EL (cell line): ENCODE measurements at regions not wholly inside any gene's neighbourhood (a gene's known extent, or its start where the extent isn't known, plus 50 kb on each side); places are given as distances from the start of the nearest gene placed in this dataset.

Source experiments
- DNase-seq: peaks from one replicate; pipeline ENCODE4 v3.0.0-alpha.2; 2016

DNA sequence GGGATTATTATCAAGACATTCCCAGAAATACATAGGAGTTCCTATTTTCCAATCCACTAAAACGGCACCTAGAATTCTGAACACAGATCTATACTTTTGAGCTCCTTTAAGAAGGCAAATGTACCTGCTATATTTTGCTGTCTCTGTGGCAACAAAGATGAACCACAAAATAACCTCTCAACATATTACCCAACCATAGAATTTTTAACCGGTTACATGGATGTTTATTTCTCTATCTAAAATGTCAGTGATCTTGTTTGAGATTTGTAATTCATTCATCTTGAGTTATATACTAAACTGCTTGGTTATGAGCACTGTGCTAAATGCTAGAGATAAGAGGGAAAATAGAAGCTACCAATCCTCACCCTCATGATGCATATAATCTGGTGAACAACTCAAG is 117.5 kb upstream of the HMGCLL1 start:
- DNase-seq, result no peak

DNA sequence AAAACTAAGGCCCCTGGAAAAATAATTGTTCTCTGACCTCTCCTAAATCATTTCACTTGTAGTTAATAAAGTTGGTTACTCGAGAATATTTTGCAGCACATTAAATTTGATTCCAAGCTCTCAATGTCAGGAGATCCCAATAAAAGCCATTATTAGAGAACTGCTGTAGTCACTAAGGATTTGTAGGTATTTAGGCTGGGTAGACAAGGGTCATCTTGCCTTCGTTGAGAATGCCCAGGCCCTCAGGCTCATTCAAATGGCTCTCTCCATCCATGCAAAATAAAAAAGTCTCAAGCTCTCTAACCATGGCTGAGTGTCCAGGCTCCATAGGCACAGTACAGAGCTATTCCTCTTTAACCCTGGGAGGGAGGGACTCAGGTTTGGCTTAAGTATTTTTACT is 117.0 kb upstream of the HMGCLL1 start:
- no peak for DNase-seq

DNA sequence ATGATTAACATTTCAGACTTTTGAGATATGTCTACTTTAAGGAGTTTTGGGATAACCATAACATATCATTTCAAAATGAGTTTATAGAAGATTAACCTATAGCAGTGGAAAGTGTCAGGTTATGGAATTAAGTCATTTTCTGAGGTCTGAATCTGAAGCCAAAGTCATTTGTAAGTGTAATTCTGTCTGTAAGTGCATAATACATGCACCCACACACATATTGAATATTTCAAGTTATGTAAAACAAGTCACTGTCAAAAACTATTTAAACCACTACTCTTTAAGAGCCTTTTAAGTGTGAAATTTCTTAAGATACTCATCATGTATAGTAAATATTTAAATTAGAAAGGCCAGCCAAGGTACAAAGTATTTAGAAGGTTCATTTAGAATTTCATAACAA is 115.8 kb upstream of the HMGCLL1 start:
- no peak for DNase-seq

DNA sequence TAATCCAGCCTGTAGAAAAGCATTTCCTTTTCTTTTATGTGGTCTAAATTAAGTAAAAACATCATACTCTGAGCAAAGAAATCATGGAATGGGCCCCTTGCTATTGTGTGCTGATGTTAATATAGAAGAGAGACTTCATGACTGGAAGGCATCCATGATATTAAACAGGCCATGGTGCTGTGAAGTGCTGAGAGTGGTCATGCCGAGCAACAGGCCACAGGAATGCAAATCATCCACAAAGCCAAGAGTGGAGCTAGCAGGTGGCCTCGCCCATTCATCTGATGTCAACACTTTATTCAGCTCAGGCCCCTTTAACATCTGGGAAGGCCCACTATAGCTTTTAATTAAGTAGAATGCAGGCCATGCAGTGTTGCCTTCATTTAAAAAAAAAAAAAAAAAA is 115.2 kb upstream of the HMGCLL1 start:
- peak; percentile 69 for DNase-seq

DNA sequence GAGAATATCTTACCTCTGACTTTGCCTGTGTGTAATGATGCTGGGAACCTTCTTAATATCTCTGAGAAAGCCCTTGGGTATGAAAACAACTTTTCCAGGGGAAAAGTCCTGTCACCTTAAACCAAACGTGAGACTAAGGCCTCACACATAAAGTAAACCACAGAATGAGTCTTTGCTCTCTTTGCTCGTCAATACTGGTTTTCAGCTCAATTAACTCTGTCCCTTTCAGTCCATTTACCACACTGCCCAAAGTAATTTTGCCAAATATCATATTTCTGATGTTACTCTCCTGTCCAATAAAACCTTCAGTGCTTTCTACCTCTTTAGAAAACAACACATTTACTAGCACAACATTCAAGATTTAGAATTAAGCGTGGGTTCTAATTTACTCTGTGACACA is 100.5 kb upstream of the HMGCLL1 start:
- no peak for DNase-seq

DNA sequence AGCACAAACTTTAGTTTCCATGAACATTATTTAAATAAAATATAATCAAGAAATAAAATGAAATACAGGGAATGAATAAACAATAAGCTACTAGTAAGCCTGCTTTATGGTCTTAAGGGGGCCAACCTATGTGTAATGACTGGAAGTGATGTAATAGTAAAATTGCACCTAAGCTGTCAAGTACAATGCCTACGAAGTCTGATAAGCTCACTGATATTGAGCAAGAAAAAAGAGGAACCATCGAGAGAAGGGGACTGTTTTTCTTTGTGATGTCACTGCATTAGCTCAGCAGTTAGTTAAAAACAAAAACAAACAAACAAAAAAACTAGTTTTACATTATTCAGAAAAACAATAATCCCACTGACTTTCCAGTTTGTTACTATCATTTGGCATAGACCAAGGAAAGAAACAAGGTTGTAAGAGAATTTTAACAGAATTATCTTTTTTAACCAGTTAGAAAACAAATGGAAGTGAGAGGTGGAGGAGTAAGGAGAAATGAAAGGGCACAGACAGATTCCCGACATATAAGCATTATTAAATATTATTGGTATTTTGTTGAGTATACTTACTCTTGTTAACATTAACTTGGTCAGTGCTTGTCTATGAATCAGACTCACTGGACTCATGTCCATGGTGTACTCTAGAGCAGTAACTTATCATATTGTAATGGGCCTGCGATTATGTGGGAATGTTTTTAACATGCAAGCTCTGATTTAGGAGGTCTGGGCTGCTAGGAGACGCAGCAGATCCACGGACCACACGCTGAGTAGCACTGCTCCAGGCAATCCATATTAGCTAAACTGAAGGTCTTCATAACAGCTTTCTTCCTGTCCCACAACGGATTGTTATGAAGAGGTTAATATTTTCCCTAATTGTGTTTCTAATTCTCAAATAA is 99.6 kb upstream of the HMGCLL1 start:
- no peak for DNase-seq

DNA sequence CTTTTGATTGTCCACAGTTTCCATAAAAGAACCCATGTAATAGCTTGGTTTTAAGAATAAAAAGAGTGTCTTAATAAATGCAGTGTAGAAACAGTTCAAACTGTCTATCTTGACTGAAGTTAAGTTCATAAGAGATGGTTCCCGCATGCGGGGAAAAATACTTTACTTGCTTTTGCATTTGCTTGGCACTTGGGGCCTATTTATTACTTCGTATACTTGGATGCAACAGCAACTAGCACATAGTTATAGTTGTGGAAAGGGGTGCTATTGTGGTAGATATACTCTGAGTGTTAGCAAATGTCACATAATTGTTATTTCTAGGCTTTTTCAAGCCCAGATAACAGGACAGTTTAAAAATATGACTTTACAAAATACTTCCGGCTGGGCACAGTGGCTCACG is 97.7 kb upstream of the HMGCLL1 start:
- DNase-seq, result no peak

DNA sequence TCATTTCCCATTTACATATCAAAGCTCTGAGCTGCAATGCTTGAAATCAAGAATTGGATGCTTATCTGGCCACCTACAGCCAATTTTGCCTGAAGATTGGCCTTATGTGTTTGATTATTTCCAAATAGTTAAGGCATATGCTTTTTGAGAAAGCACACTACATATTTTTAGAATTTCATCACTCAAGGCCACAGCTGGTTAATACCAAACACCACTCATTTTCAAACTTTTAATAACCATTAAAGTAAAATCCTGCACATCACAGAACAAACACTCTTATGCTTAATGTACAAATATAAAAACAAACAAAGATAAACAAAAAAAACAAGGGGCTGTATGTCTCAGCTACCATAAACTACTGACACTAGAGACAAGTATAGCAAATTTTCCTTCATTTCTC is 96.9 kb upstream of the HMGCLL1 start:
- no peak for DNase-seq

DNA sequence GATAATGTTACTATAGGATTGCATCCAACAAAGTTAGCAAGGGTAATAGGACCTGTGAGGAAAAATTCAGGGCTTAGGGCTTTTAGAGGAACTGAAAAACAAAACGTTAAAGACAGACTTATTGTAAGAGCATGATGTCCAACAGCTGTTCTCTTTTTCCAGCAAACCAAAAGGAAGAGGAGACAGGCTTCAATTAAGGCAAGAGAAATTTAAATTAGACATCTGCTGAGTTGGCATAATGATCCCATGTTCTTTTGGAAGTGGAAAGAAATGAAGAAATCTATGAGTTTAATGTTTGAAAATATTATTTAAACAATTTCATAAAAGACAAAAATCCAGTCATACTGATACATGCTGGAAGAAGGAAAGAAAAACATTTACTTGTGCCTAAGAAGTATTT is 95.7 kb upstream of the HMGCLL1 start:
- no peak for DNase-seq

DNA sequence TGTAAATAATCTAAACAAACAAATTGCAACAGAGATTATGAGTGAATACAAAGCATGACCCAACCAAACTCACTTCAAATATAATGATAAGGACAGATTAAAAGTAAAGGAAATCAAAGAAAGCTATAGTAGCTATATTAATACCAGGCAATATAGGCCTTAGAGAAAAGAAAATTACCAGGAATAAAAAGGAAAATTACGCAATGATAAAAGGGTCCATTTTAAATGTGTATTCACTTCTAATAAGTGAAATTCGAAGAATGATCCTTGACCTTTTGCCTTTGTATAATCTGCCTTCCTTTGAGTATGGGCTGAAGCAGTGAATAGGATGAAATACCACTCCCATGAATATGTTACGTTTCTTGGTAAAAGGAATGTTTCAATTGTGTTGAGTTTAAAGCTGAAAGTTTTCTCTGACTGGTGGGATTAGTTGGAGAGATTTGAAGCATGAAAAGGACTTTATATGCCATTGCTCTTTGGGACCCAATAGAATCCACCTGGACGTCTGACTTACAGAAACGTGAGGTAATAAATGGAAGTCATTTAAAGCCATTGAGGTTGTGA is 91.9 kb upstream of the HMGCLL1 start:
- DNase-seq, result no peak

DNA sequence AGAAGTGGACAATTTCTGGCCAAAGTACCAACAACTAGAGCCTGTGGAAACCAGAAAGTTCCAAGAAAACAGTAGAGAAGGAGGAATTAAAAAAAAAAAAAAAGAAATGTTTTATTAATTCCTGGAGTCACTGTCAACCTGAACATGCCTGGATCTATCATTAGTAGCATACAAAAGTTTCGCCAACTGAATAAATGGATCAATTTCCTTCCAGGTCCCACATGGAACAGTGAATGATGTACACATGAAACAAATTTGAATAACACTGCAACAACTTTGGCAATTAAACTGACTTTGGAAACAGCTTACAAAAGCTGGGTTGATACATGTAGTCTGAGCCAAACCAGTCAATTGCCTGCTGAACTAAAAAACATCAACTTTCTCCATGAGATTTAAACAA is 90.0 kb upstream of the HMGCLL1 start:
- no peak for DNase-seq

DNA sequence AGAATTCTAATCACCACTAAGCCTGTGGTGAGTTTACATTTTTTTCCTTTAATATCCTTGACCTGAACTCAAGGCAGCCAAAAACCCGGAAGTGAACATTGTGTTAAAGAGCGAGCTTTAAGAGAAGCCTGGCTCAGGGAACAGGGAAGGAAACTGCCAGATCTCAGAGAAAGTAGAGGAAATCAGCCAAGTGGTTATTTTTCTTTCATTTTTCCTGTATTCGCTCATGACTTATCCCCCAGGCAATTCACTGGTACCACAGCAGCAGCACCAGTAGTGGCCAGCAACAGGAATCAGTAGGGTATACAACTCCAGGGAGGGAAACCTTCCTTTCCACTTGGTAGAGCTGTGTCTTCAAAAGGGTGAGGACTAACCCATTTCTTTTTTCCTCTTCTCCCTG is 89.6 kb upstream of the HMGCLL1 start:
- peak; percentile 52 for DNase-seq

DNA sequence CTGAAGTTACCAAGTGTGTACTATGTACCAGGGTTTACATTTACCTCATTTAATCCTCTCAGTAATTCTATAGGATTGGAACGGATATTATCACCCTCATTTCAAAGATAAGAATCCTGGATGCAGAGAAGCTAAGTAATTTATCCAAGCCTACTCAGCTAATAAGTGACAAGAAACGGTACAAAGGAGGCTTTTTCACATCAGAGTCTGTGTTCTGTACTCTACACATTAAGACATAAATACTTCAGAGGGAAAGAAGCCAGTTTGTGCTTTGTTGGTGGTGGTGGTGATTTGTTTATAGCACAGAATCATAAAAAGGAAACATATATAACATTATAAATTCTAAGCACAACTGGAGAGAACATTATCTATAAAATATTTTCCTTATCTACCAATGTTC is 88.3 kb upstream of the HMGCLL1 start:
- no peak for DNase-seq

DNA sequence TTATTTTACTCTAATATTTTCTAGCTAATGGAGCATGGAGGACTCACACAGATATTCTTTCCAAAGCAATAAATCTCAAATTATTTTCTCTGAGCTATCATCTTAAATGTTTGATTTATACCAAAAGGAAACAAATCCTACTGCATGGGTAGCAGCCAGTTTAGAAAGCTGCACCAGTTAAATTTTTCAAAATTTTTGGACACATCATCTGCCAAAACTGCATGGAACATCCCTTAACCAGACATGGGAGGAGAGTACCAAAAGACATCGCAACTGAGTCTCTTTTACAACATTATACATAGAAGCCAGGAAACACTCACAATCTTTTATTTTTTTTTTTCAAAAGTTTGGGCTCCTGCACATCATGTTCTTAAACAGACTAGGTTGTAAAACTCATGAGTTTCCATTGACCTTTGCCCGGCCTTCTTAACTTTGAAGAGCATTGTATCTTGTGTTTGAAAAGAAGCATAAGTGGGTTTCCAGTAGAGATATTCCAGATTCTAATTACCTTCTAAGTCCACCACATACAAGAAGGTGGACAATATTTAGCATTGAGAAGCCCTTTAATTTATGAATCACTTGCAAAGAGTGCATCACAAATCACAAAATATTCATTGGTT is 87.7 kb upstream of the HMGCLL1 start:
- no peak for DNase-seq

DNA sequence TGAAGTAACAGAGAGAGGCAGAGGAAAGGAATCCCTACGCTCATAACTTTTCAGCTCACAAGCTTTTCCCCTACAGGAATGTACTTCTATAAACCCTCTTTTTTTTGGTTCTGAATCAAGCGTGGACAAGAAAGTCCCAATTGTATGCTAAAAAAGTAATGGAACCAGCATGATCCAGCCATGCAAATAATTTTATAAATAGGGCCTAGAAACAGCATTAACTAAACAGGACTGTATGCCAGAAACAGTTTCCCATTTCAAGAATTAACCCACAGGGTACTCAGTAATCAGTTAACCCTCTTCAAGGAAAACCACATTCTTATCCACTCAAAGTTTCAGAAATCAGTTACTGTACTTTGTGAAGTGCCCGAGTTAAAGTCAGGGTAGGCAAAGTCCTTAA is 87.0 kb upstream of the HMGCLL1 start:
- DNase-seq, result no peak

DNA sequence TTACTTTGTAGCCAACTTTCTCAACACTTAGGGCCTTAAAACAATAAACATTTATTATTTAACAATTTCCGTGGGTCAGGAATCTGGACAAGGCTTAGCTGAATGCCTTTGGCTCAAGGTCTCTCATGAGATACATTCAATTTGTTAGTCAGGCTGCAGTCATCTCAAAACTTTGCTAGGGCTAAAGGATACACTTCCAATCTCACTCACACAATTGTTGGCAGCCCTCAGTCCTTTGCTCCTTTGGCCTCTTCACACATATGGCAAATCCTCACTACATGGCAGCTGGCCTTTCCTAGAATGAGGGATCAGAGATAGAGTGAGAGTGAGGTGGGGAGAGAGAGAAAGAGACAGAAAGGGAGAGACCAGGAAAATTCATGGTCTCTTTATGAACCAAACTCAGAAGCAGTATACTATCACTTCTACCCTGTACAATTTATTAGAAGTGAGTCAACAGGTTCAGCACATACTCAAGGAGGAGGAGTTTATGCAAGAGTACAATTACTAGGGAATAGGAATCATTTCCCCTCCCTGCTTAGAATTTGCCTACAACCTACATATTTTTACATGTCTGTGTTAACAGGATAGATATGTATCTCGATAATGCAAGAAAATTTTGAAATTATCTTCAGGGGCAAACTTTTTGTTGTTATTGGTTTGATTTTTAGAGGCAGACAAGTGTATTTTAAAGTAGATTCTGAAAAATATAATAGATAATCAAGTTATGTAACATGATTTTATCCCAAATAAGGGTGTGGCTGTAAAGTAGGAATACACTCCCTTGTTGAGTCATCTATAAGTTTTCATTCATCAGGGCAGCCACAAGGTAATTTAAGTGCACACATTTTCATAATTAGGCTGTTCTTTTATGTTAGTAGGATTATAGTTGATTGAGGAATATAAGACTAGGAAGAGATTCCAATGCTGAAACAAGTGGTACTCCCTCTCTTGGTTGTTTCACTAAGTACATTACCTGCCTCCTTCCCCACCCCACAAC is 85.9 kb upstream of the HMGCLL1 start:
- DNase-seq, result peak; percentile 19

DNA sequence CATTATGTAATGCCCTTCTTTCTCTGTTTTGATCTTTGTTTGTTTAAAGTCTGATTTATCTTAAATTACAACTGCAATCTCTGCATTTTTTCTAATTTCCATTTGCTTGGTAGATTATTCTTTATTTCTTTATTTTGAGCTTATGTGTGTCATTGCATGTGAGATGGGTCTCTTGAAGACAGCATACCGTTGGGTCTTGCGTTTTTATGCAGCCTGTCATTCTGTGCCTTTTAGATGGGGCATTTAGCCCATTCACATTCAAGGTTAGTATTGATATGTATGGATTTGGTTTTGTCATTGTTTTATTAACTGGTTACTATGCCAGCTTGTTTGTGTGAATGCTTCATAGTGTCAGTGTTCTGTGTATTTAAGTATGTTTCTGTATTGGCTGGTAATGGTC is 84.9 kb upstream of the HMGCLL1 start:
- DNase-seq, result no peak

DNA sequence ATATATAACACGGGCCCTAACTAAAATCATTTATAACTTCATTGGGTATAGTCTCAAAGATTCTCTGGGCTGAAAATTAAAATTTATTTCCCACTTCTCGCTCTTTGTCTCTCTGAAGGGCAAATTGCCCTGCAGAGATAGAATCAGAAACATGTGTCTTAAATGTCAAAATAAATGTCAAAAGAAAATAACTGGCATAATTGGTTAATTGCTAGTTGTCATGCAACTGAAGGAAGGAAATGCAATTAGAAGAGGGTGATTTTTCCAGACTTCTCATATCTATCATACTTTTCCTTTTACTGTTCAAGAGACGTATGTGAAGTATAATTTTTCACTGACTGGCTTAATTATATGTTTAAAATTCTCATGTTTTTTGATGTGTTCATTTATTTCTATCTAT is 80.3 kb upstream of the HMGCLL1 start:
- DNase-seq, result no peak

DNA sequence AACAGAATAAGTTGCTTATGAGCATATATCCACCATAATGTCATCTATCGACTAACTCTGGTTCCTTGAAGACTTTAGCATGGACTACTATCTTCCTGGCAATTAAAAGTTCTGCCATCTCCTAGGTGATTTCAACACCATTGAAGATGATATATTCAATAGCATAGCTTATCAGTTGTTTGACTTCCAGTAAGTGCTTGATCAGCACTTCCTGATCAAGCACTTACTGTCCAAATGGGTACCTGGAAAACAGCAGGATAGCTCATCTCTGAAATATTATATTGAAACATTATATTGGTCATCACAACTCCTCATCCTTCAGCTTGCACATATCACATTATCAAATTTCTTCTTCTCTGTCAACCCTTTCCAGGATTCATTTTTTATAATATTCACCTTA is 75.5 kb upstream of the HMGCLL1 start:
- no peak for DNase-seq

DNA sequence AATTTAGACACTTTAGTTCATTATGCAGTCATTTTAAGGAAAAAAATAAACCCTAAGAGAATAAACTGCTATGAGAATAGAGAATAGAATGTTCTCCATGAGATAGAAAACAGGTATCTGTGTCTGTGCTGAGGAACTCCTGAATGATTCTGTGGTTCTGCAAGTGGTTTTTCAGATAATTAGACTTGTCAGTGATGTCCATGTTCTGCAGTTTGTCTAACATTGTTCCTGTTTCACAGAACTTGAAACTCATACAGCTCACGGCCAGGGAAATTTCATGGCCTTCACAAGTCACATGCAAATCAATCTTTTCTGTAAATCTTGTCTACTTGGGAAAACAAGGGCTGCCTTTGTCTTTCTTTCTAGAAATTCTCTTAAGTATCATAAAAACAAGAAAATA is 73.4 kb upstream of the HMGCLL1 start:
- DNase-seq, result no peak

DNA sequence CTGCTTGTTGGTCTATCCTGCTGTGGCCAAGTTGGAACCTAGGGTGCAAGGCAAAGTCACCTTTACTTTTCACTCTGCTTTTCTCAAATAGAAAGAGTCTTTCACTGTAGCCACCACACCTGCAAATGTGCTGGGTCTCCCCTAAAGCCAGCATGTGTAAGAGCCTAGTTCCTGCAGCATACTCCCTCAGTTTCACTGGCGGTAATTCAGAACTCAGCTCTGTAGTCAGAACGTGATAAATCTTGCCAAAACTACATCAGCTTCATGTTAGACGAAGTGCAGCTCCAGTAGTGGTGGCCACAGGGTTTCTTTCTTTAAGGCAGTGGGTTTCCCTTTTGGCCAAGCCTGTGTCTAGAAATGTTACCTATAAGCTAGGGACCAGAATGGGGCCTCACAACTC is 72.0 kb upstream of the HMGCLL1 start:
- DNase-seq, result no peak

DNA sequence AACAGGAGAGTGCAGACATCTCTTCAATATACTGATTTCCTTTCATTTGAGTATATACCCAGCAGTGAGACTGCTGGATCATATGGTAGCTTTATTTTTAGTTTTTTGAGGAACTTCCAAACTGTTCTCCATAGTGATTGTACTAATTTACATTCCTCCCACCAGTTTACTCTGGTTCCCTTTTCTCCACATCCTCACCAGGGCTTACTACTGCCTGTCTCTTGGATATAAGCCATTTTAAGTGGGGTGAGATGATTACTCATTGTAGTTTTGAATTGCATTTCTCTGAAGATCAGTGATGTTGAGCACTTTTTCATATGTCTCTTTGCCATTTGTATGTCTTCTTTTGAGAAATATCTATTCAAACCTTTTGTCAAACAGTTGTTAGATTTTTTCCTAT is 64.9 kb upstream of the HMGCLL1 start:
- DNase-seq, result peak; percentile 18

DNA sequence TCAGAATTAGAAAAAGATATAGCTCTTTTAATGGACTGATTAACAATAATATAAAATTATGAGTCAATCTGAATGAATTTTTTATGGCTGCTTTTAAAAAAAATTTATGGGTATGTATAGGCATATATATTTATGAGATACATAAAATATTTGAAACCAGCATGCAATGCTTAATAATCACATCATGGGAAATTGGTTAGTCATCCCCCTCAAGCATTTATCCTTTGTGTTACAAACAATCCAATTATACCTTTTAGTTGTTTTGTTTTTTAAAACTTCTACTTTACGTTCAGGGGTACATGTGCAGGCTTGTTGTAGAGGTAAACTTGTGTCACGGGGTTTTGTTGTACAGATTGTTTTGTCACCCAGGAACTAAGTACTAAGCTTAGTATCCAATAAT is 63.4 kb upstream of the HMGCLL1 start:
- DNase-seq, result no peak
